Memory B cell (primary cell): ENCODE measurements at regions not wholly inside any gene's neighbourhood (a gene's known extent, or its start where the extent isn't known, plus 50 kb on each side); places are given as distances from the start of the nearest gene placed in this dataset.

Experiments used
- ATAC-seq: fragments of 150-1000 bp; cut with Tn5 transposase; 2 replicates; pipeline ENCODE4 v1.10.0; 2021; ENCODE audit warnings: low read depth, mild to moderate bottlenecking, moderate library complexity
- DNase-seq, 2 donors: peaks; one replicate each; pipeline ENCODE4 v3.0.0; 2022; ENCODE audit warnings: low spot score in 2 of 2
- H3K27ac Mint-ChIP-seq: one replicate; pipeline ENCODE4 v1.8.0; 2022; ENCODE audit warnings: mild to moderate bottlenecking, moderate library complexity, mixed read lengths
- H3K27me3 Mint-ChIP-seq: one replicate; pipeline ENCODE4 v1.8.0; 2022; ENCODE audit warnings: mixed read lengths
- H3K36me3 Mint-ChIP-seq: one replicate; pipeline ENCODE4 v1.8.0; 2022; ENCODE audit warnings: mild to moderate bottlenecking, mixed read lengths
- H3K4me1 Mint-ChIP-seq: one replicate; pipeline ENCODE4 v1.8.0; 2022; ENCODE audit warnings: mixed read lengths
- H3K4me3 Mint-ChIP-seq: one replicate; pipeline ENCODE4 v1.8.0; 2022; ENCODE audit warnings: mild to moderate bottlenecking, moderate library complexity, mixed read lengths
- H3K9me3 Mint-ChIP-seq: one replicate; pipeline ENCODE4 v1.8.0; 2022; ENCODE audit warnings: mixed read lengths

GRCh38 chr10:21246178-21246577 lies 279.3 kb downstream of the SKIDA1 start:
- Mint-ChIP-seq H3K9me3 (peaks cover 5% of the 10 kb centered on the region), H3K4me1 (no peaks in the 10 kb centered on the region), H3K36me3 (no peaks in the 10 kb centered on the region), H3K27ac (no peak overlapping the region), H3K4me3 (no peak overlapping the region), H3K27me3 (no peaks in the 10 kb centered on the region)
- ATAC-seq (no peak), DNase-seq (no peak)

GRCh38 chr10:21243748-21244257 lies 281.7 kb downstream of the SKIDA1 start:
- Mint-ChIP-seq H3K4me3 (no peak overlapping the region), H3K27ac (no peak overlapping the region), H3K27me3 (peaks cover 1% of the 10 kb centered on the region), H3K4me1 (no peaks in the 10 kb centered on the region), H3K36me3 (no peaks in the 10 kb centered on the region), H3K9me3 (peaks cover 5% of the 10 kb centered on the region)
- ATAC-seq (no peak), DNase-seq (no peak)

- peaks cover 5% of the 10 kb centered on the region for H3K9me3 Mint-ChIP-seq
- ATAC-seq (no peak), DNase-seq (no peak)
- H3K4me1 Mint-ChIP-seq: no peaks in the 10 kb centered on the region
- H3K27me3 Mint-ChIP-seq: peaks cover 1% of the 10 kb centered on the region
- H3K4me3 Mint-ChIP-seq: no peak overlapping the region
- no peaks in the 10 kb centered on the region for H3K36me3 Mint-ChIP-seq
- H3K27ac Mint-ChIP-seq: no peak overlapping the region
Measured at GRCh38 chr10:21242915-21243314, 282.6 kb downstream of the SKIDA1 start.

- H3K27me3 Mint-ChIP-seq: peaks cover 1% of the 10 kb centered on the region
- peaks cover 3% of the 10 kb centered on the region for H3K9me3 Mint-ChIP-seq
- ATAC-seq (no peak), DNase-seq (no peak)
- no peak overlapping the region for H3K27ac Mint-ChIP-seq
- H3K4me1 Mint-ChIP-seq: no peaks in the 10 kb centered on the region
- no peaks in the 10 kb centered on the region for H3K36me3 Mint-ChIP-seq
- no peak overlapping the region for H3K4me3 Mint-ChIP-seq
Measured at GRCh38 chr10:21238717-21239116, 286.8 kb downstream of the SKIDA1 start.

GRCh38 chr10:21238044-21238443 lies 287.4 kb downstream of the SKIDA1 start:
- peaks cover 3% of the 10 kb centered on the region for H3K9me3 Mint-ChIP-seq
- H3K27ac Mint-ChIP-seq: no peak overlapping the region
- peaks cover 1% of the 10 kb centered on the region for H3K27me3 Mint-ChIP-seq
- no peaks in the 10 kb centered on the region for H3K36me3 Mint-ChIP-seq
- DNase-seq: no peak
- no peak for ATAC-seq
- no peak overlapping the region for H3K4me3 Mint-ChIP-seq
- H3K4me1 Mint-ChIP-seq: no peaks in the 10 kb centered on the region

GRCh38 chr10:21234761-21235160 lies 290.7 kb downstream of the SKIDA1 start:
- H3K27me3 Mint-ChIP-seq: peaks cover 2% of the 10 kb centered on the region
- no peaks in the 10 kb centered on the region for H3K36me3 Mint-ChIP-seq
- DNase-seq: no peak
- no peaks in the 10 kb centered on the region for H3K9me3 Mint-ChIP-seq
- no peak overlapping the region for H3K27ac Mint-ChIP-seq
- H3K4me1 Mint-ChIP-seq: no peaks in the 10 kb centered on the region
- no peak for ATAC-seq
- no peak overlapping the region for H3K4me3 Mint-ChIP-seq

- no peak for ATAC-seq
- Mint-ChIP-seq H3K36me3 (no peaks in the 10 kb centered on the region), H3K27me3 (peaks cover 4% of the 10 kb centered on the region), H3K4me3 (no peak overlapping the region), H3K9me3 (no peaks in the 10 kb centered on the region), H3K4me1 (no peaks in the 10 kb centered on the region), H3K27ac (no peak overlapping the region)
- DNase-seq: no peak
Measured at GRCh38 chr10:21230219-21230618, 295.3 kb downstream of the SKIDA1 start.

GRCh38 chr10:21217748-21218367 lies 307.6 kb downstream of the SKIDA1 start:
- ATAC-seq: no peak
- Mint-ChIP-seq H3K4me1 (no peaks in the 10 kb centered on the region), H3K27ac (no peak overlapping the region), H3K4me3 (no peak overlapping the region), H3K36me3 (no peaks in the 10 kb centered on the region), H3K27me3 (no peaks in the 10 kb centered on the region), H3K9me3 (peaks cover 3% of the 10 kb centered on the region)
- DNase-seq: no peak

- Mint-ChIP-seq H3K9me3 (peaks cover 3% of the 10 kb centered on the region), H3K27ac (no peak overlapping the region), H3K4me1 (no peaks in the 10 kb centered on the region), H3K4me3 (no peak overlapping the region), H3K36me3 (no peaks in the 10 kb centered on the region), H3K27me3 (no peaks in the 10 kb centered on the region)
- DNase-seq (no peak), ATAC-seq (no peak)
Measured at GRCh38 chr10:21217107-21217506, 308.4 kb downstream of the SKIDA1 start.

- Mint-ChIP-seq H3K4me3 (no peak overlapping the region), H3K27ac (no peak overlapping the region), H3K9me3 (peaks cover 3% of the 10 kb centered on the region), H3K36me3 (no peaks in the 10 kb centered on the region), H3K4me1 (no peaks in the 10 kb centered on the region), H3K27me3 (no peaks in the 10 kb centered on the region)
- DNase-seq (no peak), ATAC-seq (no peak)
Measured at GRCh38 chr10:21214329-21214728, 311.2 kb downstream of the SKIDA1 start.

GRCh38 chr10:21213381-21213780 lies 312.1 kb downstream of the SKIDA1 start:
- Mint-ChIP-seq H3K27me3 (no peaks in the 10 kb centered on the region), H3K27ac (no peak overlapping the region), H3K9me3 (peaks cover 3% of the 10 kb centered on the region), H3K4me1 (no peaks in the 10 kb centered on the region), H3K36me3 (no peaks in the 10 kb centered on the region), H3K4me3 (no peak overlapping the region)
- no peak for DNase-seq
- ATAC-seq: no peak

GRCh38 chr10:21212912-21213311 lies 312.6 kb downstream of the SKIDA1 start:
- peaks cover under 1% of the 10 kb centered on the region for H3K27me3 Mint-ChIP-seq
- DNase-seq (no peak), ATAC-seq (no peak)
- no peaks in the 10 kb centered on the region for H3K4me1 Mint-ChIP-seq
- H3K4me3 Mint-ChIP-seq: no peak overlapping the region
- H3K27ac Mint-ChIP-seq: no peak overlapping the region
- no peaks in the 10 kb centered on the region for H3K36me3 Mint-ChIP-seq
- peaks cover 3% of the 10 kb centered on the region for H3K9me3 Mint-ChIP-seq

GRCh38 chr10:21212348-21212747 lies 313.1 kb downstream of the SKIDA1 start:
- Mint-ChIP-seq H3K27me3 (peaks cover 1% of the 10 kb centered on the region), H3K9me3 (peaks cover 5% of the 10 kb centered on the region), H3K36me3 (no peaks in the 10 kb centered on the region), H3K27ac (no peak overlapping the region), H3K4me1 (no peaks in the 10 kb centered on the region), H3K4me3 (no peak overlapping the region)
- no peak for ATAC-seq
- no peak for DNase-seq

- DNase-seq (no peak), ATAC-seq (no peak)
- H3K27me3 Mint-ChIP-seq: peaks cover 1% of the 10 kb centered on the region
- H3K4me3 Mint-ChIP-seq: no peak overlapping the region
- H3K36me3 Mint-ChIP-seq: no peaks in the 10 kb centered on the region
- H3K27ac Mint-ChIP-seq: no peak overlapping the region
- no peaks in the 10 kb centered on the region for H3K4me1 Mint-ChIP-seq
- H3K9me3 Mint-ChIP-seq: peaks cover 4% of the 10 kb centered on the region
Measured at GRCh38 chr10:21209495-21209894, 312.4 kb upstream of the NEBL start.

GRCh38 chr10:21208666-21209316 lies 311.7 kb upstream of the NEBL start:
- Mint-ChIP-seq H3K4me1 (no peaks in the 10 kb centered on the region), H3K27ac (no peak overlapping the region), H3K36me3 (no peaks in the 10 kb centered on the region), H3K27me3 (peaks cover 1% of the 10 kb centered on the region), H3K9me3 (peaks cover 4% of the 10 kb centered on the region), H3K4me3 (no peak overlapping the region)
- ATAC-seq (no peak), DNase-seq (no peak)
